Activated naive CD4-positive, alpha-beta T cell treated with anti-CD3 and anti-CD28 coated beads, Interleukin-2, amount 50 U/mL, for 16 hours (primary cell): ENCODE measurements at regions not wholly inside any gene's neighbourhood (a gene's known extent, or its start where the extent isn't known, plus 50 kb on each side); places are given as distances from the start of the nearest gene placed in this dataset.

Source experiments
- DNase-seq: peaks from one replicate; pipeline ENCODE4 v3.0.0-alpha.2; 2020

- DNase-seq, result no peak
Observed at GRCh38 chr3:117417411-117417810, 707.8 kb downstream of the TUSC7 start.

- no peak for DNase-seq
Observed at GRCh38 chr3:117427081-117427480, 717.5 kb downstream of the TUSC7 start.

GRCh38 chr3:117433427-117433826, 723.8 kb downstream of the TUSC7 start:
- no peak for DNase-seq

GRCh38 chr3:117434661-117435412, 725.3 kb downstream of the TUSC7 start:
- DNase-seq, result no peak

GRCh38 chr3:117435506-117435905, 725.9 kb downstream of the TUSC7 start:
- no peak for DNase-seq

- no peak for DNase-seq
Observed at GRCh38 chr3:117439812-117440211, 730.2 kb downstream of the TUSC7 start.

- DNase-seq, result no peak
Observed at GRCh38 chr3:117441851-117442250, 732.3 kb downstream of the TUSC7 start.

- DNase-seq, result no peak
Observed at GRCh38 chr3:117442566-117442965, 733.0 kb downstream of the TUSC7 start.

- DNase-seq, result no peak
Observed at GRCh38 chr3:117443014-117443413, 733.4 kb downstream of the TUSC7 start.

- DNase-seq, result no peak
Observed at GRCh38 chr3:117444175-117444574, 734.6 kb downstream of the TUSC7 start.

GRCh38 chr3:117447419-117447818, 737.8 kb downstream of the TUSC7 start:
- DNase-seq, result no peak

- no peak for DNase-seq
Observed at GRCh38 chr3:117450026-117450425, 740.4 kb downstream of the TUSC7 start.

- no peak for DNase-seq
Observed at GRCh38 chr3:117454254-117454653, 744.7 kb downstream of the TUSC7 start.

- no peak for DNase-seq
Observed at GRCh38 chr3:117454908-117455307, 745.3 kb downstream of the TUSC7 start.

GRCh38 chr3:117455782-117456181, 746.2 kb downstream of the TUSC7 start:
- no peak for DNase-seq

- no peak for DNase-seq
Observed at GRCh38 chr3:117463276-117464115, 753.9 kb downstream of the TUSC7 start.

GRCh38 chr3:117471831-117472230, 762.3 kb downstream of the TUSC7 start:
- no peak for DNase-seq

GRCh38 chr3:117473981-117474538, 764.5 kb downstream of the TUSC7 start:
- no peak for DNase-seq

- DNase-seq, result no peak
Observed at GRCh38 chr3:117476572-117476971, 767.0 kb downstream of the TUSC7 start.

GRCh38 chr3:117477214-117477755, 767.7 kb downstream of the TUSC7 start:
- no peak for DNase-seq

- no peak for DNase-seq
Observed at GRCh38 chr3:117479095-117479494, 769.5 kb downstream of the TUSC7 start.

- no peak for DNase-seq
Observed at GRCh38 chr3:117480525-117480924, 770.9 kb downstream of the TUSC7 start.

GRCh38 chr3:117480972-117481371, 771.4 kb downstream of the TUSC7 start:
- DNase-seq, result no peak

- DNase-seq, result no peak
Observed at GRCh38 chr3:117483839-117484238, 774.3 kb downstream of the TUSC7 start.
